Pancreas (tissue), 10 donors: ENCODE measurements at regions not wholly inside any gene's neighbourhood (a gene's known extent, or its start where the extent isn't known, plus 50 kb on each side); places are given as distances from the start of the nearest gene placed in this dataset.

Experiments used
- ATAC-seq, 4 donors: fragments of 200-7000 bp; cut with Tn5 transposase; one replicate each; pipeline versions ENCODE4 v1.8.0 to v1.9.1; 2020; ENCODE audit warnings: mild to moderate bottlenecking in 4 of 4, moderate library complexity in 4 of 4
- DNase-seq, 6 donors: peaks; one replicate each; pipeline ENCODE4 v3.0.0-alpha.2; 2020
- FAIRE-seq: peaks from 2 replicates; lab custom pipeline; 2012; peaks lifted over from hg19 to GRCh38; lab: Jason Lieb, UNC
- H3K27ac ChIP-seq, 4 donors: fragments of 200-600 bp; sonication (generic); 1 replicate in 3 of 4; 2 replicates in 1 of 4; pipeline versions ENCODE4 v1.5.0 to v1.8.0; 2020
- H3K27me3 ChIP-seq, 4 donors: fragments of 200-600 bp; one replicate each; pipeline ENCODE4 v1.8.0; 2021
- H3K36me3 ChIP-seq, 3 donors: fragments of 200-600 bp; sonication (generic) in 1 of 3; one replicate each; pipeline versions ENCODE4 v1.5.0 to v1.8.0; 2020 to 2021
- H3K4me1 ChIP-seq, 3 donors: fragments of 200-600 bp; one replicate each; pipeline ENCODE4 v1.8.0; 2021
- H3K4me3 ChIP-seq, 4 donors: fragments of 200-600 bp; sonication (generic) in 2 of 4; one replicate each; pipeline versions ENCODE4 v1.5.0 to v1.8.0; 2020 to 2021
- H3K9me3 ChIP-seq, 4 donors: fragments of 200-600 bp; one replicate each; pipeline ENCODE4 v1.8.0; 2021
- CTCF ChIP-seq, 4 donors: fragments of 200-600 bp; sonication (generic) in 3 of 4; IDR thresholded peaks; one replicate each; pipeline versions ENCODE4 v1.5.0 to v1.8.0; 2021; ENCODE audit warnings: antibody characterized with exemption in 4 of 4
- WGBS, 2 donors: extraction: QIAGEN DNeasy Blood & Tissue Kit; methylation state at CpG; one replicate each; pipeline ENCODE4 v1.1.7; 2013; 5-methylcytosine and 5-hydroxymethylcytosine counted together
- intact Hi-C, 3 donors: fragments of 100-400 bp; cut with DNase I; formaldehyde crosslinking; loops; one replicate each; pipeline versions ENCODE4 v1.11.1 to v1.14.2; 2022
- donor health status: healthy with polysubstance abuse.
- donor health status: DM: no; HTN: no; CAD: no; lungs with moderate emphysema.
- donor health status: DM: no; HTN: no; CAD: no.
- donor health status: control.
- donor health status: control.
- donor health status: Bipolar disorder and iron deficiency.
- donor health status: DM: yes; HTN: yes; CAD: no.
- donor health status: DM: no; HTN: no; CAD: no.
- donor health status: DM: no; HTN: no; CAD: no.
- donor health status: DM: yes; HTN: yes; CAD: no.

- DNase-seq (no peak), FAIRE-seq (no peak), ATAC-seq (no peak)
- no peaks in the 10 kb centered on the region for H3K27me3 ChIP-seq
- no peaks in the 10 kb centered on the region for H3K36me3 ChIP-seq
- H3K4me1 ChIP-seq, result no peaks in the 10 kb centered on the region
- WGBS, 2 donors, result 76 to 91% methylated on average over 2 of the region's 2 CpGs
- intact Hi-C loops, result no loop called here
- no peaks in the 10 kb centered on the region for H3K9me3 ChIP-seq
- H3K27ac ChIP-seq, result no peak overlapping the region
- no peak overlapping the region for H3K4me3 ChIP-seq
- TF ChIP-seq CTCF (IDR thresholded peaks at IDR 0.05), result no peak
These were observed 499.0 kb downstream of the ACTL7B start for GRCh38 chr9:108356806-108357205.

GRCh38 chr9:108351571-108351970 is 504.2 kb downstream of the ACTL7B start:
- no peak for DNase-seq
- WGBS, 2 donors, result 61 to 84% methylated on average over 5 of the region's 5 CpGs
- no peak for TF ChIP-seq CTCF (IDR thresholded peaks at IDR 0.05)
- Histone ChIP-seq H3K4me1 (no peaks in the 10 kb centered on the region), H3K27me3 (no peaks in the 10 kb centered on the region), H3K9me3 (no peaks in the 10 kb centered on the region), H3K36me3 (no peaks in the 10 kb centered on the region), H3K27ac (no peak overlapping the region), H3K4me3 (no peak overlapping the region)
- ATAC-seq, result no peak
- FAIRE-seq, result no peak
- intact Hi-C loops, result no loop called here

GRCh38 chr9:108347463-108348188 is 508.2 kb downstream of the ACTL7B start:
- H3K4me1 ChIP-seq, result no peaks in the 10 kb centered on the region
- intact Hi-C loops, result no loop called here
- no peak for DNase-seq
- no peak for FAIRE-seq
- H3K9me3 ChIP-seq, result no peaks in the 10 kb centered on the region
- WGBS, 2 donors, result 78 to 83% methylated on average over 9 of the region's 9 CpGs
- no peaks in the 10 kb centered on the region for H3K36me3 ChIP-seq
- no peak for ATAC-seq
- no peak for TF ChIP-seq CTCF (IDR thresholded peaks at IDR 0.05)
- no peak overlapping the region for H3K4me3 ChIP-seq
- H3K27ac ChIP-seq, result no peak overlapping the region
- no peaks in the 10 kb centered on the region for H3K27me3 ChIP-seq

DNA sequence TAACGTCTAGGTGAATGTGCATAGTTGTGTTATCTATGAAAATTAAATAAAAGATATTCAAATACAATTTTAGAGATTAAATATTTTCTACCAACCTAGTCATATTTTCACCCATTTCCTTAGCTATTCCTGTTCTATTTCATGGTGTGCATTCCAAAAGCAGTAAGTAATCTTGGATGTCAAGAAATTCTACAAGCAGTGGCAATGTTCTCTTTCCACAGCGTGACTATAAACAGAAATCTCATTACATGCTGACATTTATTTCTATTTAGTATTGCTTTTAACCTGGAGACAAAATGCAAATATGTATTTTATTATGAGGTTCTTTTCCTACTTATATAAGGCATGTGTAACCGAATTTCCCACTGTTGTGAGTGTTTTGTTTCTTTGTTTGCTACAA is 510.0 kb downstream of the ACTL7B start:
- intact Hi-C loops, result no loop called here
- H3K9me3 ChIP-seq, result no peaks in the 10 kb centered on the region
- ATAC-seq, result no peak
- no peak for TF ChIP-seq CTCF (IDR thresholded peaks at IDR 0.05)
- no peak for FAIRE-seq
- H3K27ac ChIP-seq, result no peak overlapping the region
- H3K27me3 ChIP-seq, result no peaks in the 10 kb centered on the region
- DNase-seq, result no peak
- H3K36me3 ChIP-seq, result no peaks in the 10 kb centered on the region
- H3K4me1 ChIP-seq, result no peaks in the 10 kb centered on the region
- 54 to 56% methylated on average over 3 of the region's 3 CpGs for WGBS, 2 donors
- H3K4me3 ChIP-seq, result no peak overlapping the region

- no peak for ATAC-seq
- intact Hi-C loops, result no loop called here
- Histone ChIP-seq H3K27me3 (peaks cover 0 to 6% (median 0%) of the 10 kb centered on the region in 4 donors), H3K4me3 (no peak overlapping the region), H3K36me3 (no peaks in the 10 kb centered on the region), H3K9me3 (no peaks in the 10 kb centered on the region), H3K4me1 (no peaks in the 10 kb centered on the region), H3K27ac (no peak overlapping the region)
- DNase-seq, result no peak
- 37 to 46% methylated on average over 3 of the region's 3 CpGs for WGBS, 2 donors
- no peak for TF ChIP-seq CTCF (IDR thresholded peaks at IDR 0.05)
- no peak for FAIRE-seq
These were observed 516.5 kb downstream of the ACTL7B start for GRCh38 chr9:108339251-108339650.
